ENCODE measurements at regions not wholly inside any gene's neighbourhood (a gene's known extent, or its start where the extent isn't known, plus 50 kb on each side); places are given as distances from the start of the nearest gene placed in this dataset.

DNA sequence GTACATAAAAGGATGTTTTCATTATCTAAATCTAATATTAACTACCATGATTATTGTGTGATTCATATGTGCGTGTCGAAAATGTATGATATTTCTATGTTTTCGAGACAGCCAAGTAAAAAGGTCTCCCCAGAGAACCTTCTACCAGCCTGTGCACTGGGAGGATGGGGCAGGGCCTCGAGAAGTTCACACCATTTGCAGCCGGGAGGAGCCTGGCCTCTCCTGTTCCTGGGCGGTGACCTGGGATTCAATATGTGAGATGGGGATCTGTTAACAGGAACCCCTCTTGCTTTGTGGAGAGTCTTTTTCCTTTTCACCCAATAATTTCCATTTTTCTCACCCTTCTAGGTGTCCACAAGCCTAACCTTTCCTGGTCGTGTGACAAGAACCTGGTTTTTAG is 189.3 kb downstream of the IPO8 start:
- no peak for DNase-seq

DNA sequence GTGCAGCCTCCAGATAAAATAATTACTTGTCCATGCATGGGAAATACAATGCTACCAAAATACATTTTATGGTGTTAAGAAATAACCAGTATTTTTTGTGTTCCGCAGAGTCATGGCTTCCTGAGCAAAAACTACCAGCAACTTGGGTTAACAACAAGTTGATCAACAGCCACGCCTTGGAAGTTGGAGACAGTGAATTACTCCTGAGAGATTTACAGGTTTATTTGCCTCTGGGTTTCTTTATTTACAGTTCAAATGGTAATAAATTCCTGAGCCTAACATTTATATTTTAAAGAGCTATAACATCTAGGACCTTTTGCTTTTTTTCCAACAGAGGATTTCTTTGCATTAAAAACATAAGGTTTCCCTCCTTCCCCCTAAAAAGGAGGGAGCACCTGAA is 194.0 kb downstream of the IPO8 start:
- no peak for DNase-seq

DNA sequence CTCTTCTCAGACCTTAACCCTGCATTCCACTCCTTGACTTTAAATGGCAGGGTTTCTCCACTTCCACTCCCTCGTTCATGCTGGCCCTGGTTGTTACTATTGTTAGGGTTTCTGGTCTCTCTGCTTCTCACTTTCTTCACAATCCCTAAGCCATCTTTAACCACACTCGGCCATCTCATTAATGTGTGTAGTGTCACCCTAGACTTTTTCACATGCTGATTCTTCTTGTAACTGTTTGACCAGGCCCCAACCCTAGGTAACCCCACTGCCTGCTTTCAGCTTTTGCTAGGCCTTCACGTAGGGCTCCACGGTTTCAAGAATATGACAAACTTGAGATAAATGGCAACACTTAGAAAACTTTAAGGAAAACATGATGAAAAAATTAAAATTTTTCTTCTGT is 195.1 kb downstream of the IPO8 start:
- no peak for DNase-seq

DNA sequence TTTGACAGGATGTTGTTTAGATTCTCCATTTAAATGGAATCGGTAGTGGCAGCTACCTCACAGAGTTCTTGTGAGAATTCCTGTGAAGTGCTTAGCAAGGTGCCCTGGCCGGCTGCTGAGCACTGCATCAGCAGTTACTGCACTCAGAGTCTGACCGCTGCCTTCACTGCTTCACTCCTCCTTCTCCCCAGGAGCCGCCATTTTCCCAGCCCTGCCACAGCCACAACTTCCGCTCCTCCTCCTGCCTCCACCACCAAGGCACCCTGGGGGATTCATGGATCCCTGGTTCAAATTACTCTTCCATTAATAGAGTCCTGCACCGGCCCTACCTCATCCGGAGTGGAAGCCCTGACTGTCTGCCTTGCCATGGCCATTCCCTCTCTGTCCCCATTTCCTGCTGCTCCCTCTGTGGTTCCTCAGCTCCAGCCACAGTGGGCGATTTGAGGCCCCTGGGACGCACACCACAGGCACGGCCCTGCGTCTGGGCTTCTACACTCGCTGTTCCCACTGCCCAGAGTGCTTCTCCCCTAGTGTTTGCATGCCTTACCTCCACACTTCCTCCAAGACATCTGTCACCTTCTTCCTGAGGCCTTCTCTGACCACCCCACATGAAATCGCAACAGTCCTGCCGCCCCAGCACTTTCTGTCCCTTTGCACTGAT is 210.3 kb downstream of the IPO8 start:
- no peak for DNase-seq

DNA sequence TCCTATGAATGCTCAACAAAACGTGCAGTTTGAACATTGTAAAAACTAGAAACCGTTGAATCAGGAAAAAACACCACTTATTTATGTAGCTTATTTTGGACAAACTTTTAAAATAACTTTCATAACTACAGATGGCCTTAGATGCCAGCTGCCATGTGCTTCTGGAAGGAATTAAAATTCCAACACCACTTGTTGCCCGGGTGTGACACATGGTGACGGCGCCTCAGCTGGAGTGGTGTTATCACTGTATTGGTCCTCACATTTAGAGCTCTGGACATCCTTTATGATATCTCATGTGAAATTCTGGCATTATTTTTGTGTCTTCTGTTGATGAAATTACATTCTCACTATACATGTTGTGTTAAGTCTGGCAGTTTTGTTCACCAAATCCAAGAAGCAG is 211.0 kb downstream of the IPO8 start:
- DNase-seq: no peak

DNA sequence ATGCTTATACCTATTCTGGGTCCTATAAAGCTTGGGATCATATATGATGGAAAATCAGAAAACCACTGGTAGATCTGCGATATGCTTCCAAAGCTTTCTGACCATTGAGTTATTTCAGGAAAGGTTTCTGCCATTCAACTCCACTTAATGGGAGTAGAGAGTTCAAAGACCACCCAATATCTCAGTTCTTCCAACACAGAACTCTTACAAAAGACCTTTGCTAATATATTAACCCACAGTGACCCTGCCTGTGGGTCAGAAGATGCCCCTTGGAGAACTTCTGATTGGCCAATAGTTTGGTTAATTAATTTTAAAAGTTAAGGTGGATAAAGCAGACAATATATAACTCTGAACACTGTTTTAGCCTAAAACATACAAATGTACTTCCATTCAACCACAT is 213.0 kb downstream of the IPO8 start:
- DNase-seq: no peak

DNA sequence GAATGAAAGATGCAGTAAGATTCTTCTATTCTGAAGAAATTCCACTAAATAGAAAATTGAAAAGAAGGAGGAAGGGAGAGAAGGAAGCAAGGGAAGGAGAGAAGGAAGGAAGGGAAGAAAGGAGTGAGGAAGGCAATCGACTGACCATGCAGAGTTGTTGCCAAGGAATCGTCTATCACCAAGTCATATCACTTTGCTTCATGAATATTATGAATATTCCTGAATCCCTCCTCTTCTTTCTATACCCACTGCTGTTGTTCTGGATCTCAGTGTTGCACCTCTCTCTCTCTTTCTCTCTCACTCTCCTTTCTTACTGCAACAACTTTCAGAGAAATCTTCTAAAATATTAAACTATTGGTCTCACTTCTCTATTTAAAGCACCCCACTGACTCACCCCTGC is 222.4 kb downstream of the IPO8 start:
- DNase-seq: no peak

DNA sequence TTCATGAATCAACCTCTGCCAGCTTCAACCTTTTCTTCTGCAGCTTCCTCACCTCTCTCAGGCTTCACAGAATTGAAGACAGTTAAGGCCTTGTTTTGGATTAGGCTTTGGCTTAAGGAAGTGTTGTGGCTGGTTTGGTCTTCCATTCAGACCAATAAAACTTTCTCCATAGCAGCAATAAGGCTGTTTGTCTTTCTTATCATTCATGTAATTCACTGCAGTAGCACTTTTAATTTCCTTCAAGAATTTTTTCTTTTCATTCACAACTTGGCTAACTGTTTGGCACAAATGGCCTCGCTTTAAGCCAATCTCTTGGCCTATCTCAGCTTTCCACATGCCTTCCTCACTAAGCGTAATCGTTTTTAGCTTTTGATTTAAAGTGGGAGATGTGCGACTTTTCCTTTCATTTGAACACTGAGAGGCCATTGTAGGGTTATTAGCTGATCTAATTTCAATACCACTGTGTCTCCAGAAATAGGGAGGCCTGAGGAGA is 229.5 kb downstream of the IPO8 start:
- no peak for DNase-seq

DNA sequence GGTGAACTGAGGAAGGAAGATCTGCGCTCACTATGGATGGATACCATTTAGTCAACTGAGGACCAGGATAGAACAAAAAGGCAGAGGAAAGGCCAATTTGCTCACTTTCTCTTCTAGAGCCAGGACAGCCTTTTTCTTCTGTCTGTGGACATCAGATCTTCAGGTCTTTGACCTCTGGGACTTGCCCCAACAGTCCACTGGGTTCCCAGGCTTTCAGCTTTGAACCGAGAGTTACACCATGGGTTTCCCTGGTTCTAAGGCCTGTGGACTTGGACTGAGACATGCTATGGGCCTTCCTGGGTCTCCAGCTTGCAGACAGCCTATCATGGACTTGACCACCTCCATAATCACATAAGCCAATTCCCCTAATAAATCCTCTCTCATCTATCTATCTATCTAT is 232.0 kb downstream of the IPO8 start:
- no peak for DNase-seq

DNA sequence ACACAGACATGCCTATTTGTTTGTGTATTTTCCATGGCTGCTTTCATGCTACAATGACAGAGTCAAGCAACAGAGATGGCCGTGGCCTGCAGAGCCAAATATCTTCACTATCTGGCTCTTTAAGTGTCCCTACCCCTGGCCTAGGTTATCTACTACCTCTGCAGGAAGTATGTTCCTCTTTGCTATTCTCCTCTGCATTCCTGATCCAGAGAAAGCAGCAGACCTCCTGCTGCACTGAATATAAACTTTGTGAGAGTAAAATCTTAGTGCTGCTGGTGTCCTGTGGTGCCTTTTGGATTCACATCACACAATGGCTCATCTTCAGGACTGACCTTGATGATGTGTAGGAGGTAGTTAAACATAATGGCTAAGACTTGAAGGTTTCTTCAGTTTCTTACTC is 233.4 kb downstream of the IPO8 start:
- no peak for DNase-seq

DNA sequence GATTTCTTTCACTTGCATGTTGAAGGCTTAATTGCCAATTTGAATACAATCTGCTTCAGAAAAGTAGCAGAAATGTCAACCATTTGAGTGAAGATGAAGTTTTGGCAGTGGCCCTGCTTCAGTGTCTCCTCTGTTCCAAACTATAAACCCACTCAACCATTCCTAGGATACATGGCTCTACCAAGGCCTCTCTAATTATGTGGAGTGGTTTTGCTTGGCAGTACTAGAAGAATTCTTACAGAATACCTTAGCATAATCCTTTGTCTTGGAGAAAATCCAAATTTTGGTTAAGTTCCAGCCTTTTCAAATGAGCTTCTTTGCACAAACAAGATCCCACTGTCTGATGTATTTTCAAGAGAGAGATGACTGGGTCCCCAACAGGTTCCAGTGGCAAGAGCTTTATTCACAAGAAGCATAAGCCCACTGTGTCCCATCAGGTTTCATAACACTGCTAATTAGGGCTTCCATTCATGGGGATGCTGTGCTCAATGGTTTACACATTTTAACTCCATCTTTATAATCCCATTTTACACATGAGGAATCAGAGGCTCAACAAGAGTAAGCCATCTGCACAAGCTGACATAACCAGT is 234.5 kb downstream of the IPO8 start:
- DNase-seq: no peak

DNA sequence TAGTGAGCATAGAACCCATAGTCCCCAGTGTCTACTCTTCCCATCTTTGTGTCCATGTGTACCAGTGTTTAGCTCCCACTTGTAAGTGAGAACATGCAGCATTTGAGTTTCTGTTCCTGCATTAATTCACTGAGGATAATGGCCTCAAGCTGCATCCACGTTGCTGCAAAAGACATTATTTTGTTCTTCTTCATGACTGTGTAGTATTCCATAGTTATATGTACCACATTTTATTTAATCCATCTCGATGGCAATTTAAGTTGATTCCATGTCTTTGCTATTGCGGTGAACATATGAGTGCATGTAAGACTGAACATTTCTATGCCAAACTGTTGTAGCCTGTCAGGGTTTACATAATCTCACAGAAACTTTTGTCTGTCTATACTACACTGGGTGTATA is 237.2 kb downstream of the IPO8 start:
- no peak for DNase-seq

DNA sequence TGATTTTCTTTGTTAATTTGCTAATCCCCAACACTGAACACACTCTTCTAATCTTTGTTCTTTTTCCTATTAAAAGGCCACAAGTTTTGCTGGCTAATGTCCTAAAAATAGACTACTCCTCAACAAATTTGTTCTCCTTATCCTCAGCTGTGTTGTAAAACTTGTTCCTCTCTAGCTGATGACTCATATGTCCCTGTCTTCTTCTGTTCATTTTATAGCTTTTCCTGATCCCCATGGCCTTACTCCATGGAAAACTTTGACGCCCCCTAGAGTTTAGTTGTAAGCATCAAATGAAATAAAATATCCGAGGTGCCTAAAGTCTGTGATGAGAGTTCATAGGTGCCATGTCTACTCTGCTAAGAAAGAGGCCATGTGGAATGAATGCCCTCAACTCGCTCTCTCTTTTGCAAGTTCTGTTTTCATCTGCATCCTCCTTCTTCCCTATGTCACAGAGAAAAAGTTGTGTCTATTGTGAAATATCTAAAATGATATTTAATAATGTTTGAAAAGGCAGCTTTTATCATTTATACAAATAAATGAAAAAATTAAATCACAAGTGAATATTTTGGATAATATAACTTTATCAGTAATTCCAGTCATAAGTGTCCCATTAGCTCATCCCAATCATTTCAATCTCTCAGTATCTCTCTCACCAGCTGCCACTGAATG is 237.9 kb downstream of the IPO8 start:
- DNase-seq: no peak

DNA sequence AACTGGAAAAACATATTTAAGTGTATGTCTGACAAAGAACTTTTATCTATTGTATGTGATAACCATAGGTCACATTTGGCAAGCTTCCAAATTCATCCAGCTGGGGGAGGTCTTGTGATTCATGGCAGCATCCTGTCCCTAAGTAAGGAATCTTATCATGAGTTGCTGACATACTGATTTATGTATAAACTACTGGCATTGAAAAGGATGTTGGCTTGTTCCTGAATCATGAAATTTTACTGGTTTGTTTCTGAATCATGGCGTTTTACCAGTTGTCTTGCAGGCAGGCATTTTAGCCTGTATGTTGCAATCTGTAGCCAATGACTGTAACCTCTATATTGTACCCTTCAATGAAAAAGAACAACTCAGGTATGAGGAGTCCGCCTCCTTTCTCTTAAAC is 244.8 kb downstream of the IPO8 start:
- no peak for DNase-seq

DNA sequence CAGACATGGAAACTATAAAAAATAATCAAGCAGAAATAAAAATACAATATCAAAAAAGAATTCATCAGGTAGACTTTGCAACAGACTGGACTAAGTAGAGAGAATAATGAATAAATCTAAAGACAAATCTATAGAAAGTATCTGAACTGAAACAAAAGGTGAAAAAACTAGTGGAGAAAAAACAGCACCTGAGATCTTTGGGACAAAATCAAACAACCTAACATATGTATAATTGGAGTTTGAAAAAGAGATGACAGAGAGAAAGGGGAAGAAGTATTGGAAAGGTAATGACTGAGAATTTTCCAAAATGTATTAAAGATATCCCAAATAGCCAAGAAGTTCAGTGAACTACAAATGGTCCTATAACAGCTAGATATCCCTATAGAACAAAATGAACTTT is 245.4 kb downstream of the IPO8 start:
- no peak for DNase-seq

DNA sequence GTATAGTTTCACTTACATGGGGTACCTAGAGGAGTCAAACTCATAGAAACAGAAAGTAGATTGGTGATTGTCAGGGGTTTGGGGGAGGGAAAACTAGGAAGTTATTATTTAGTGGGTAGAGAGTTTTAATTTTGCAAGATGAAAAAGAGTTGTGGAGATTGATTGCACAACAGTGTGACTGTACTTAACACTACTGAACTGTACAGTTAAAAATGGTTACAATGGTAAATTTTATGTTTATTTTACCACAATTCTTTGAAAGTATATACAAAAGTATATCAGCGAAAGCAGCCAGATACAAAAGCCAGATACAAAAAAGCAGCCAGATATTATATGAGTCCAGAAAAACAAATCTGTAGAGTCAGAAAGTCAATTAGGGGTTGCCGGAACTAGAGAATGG is 247.6 kb downstream of the IPO8 start:
- no peak for DNase-seq

DNA sequence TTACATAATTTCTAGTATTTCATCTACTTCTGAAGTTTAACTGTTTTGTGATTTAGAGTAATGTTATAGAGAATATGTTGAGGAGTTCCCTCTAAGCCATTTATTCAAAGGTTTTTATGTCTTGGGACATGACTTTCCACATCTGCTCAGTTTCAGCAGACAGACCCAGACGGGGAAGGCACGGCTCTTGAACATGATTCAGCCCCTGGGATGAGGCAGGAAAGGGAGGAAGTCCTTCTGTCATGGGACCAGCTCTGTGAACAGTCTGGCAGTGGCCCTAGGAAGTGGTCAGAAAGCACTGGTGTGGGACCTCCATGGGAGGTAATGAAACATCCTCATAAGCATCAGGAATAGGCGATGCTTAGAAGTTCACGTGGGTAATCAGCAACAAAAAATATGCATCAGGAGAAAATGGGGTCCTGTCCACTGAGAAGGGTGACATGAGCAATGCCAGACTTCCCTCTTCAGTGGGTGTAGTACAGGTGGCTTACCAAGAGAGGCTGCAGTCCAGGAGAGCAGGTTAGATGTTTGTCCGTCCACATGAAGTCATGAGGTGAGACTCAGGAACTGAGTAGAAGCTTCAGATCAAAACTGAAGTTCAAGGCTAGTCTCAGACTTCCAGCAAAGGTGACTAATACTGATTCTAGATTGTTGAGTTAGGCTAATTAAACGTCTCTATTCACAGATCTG is 248.5 kb downstream of the IPO8 start:
- no peak for DNase-seq

DNA sequence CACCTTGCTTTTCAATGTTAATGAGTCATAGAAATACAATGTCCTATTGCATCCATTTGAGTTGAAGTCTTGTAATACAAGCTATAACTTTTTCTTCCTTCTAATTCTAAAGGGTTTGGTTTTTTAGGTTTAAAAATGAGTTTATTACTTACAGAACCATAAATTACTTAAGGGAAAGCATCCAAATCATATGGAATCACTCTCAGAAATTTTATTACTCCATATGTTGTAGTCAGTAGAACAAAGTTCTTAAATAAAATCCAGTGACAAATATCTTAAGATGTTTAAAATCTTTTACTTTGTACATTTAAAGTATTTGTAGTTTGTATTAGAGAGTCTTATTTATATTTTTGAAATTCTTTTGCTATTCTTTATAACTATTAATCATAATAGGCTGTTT is 253.2 kb downstream of the IPO8 start:
- DNase-seq: no peak

DNA sequence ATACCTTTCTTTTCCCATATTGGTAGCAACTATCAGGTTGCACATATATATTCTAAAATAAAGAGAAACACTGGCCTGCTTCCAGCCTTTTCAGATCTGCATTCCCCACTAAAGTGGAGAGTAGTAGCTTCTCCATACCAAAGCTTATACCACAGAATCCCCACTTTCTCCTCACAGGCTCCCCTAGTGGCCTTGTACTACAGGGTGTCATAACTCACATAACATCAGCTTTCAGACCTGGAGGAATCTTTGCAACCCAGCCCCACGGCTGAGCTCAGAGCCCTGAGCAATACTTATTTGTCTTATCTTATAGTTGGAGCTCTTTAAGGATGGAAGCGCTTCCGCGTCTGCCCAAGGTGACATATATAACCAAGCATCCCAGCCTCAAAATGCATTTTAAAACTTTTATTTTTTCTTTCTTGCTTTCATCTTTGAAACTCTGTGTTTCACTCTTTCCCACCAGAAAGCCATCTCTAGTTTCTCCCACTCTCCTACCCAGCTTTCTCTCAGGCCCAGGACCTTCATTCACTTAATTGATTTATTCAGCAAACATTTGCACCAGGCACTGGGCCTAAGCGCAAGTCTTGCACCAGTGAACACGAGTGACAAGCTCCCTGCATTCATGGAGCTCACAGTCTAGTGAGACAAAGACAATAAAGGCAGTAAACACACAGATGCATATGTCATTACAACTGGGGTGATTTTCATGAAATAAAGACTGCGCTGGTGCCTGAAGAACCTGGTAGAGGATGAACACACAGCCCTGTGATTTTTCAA is 254.7 kb downstream of the IPO8 start:
- DNase-seq: no peak

DNA sequence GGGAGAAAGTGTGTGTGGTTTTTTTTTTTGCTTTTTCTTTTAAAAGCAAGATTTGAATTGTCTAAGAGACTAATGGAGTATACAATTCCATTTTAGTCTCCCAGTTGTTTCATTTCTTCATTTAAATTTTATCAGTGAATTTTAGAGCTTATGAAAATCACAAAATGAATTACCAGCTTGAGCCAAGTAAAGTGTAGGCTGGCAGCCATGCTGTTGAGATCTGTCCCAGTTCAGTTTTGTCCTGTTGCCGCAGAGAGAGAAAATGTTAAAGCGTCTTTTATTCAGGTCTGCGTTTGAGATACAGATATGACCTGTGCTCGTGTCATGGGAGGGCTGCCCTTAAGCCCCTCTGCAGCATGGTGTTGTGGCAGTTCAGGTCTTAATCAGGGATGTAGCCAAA is 256.5 kb downstream of the IPO8 start:
- DNase-seq: no peak

DNA sequence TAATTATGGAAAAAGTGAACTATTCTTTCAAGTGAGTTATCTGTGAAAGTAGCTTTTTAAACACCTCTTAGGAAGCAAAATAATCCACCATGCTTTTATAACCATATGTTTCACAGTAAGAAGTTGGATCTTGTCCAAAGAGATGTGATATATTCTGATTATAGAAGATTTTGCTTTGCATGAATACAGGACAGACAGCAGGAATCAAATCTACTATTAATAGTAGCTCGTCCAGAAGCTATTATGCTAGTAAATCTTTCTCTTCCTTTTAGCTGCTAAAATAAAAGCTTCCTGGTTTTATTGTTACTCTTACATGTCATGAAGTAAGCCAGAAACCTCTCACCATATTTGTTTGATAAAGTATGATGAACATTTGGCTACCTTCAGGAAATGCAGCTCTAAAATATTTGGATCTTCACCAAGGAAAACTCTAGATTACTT is 257.0 kb downstream of the IPO8 start:
- DNase-seq: no peak

DNA sequence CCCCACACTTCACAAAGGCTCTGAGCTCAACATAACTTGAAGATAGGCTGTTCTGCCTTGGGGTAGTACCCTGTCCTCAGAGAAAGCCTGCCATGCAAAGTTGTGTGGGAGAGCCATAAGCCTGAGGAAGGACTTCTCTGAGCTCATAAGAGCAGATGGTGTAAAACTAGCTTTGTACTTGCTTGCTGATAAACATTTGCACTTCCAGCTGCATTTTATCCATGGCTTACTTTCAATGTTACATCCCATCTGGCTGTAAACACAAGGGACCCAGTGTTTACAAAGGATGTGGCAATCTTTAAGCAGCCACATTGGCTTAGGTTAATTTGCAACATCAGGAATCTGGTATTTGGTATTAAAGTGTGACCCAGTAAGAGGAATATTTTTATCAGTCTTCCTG is 258.1 kb downstream of the IPO8 start:
- DNase-seq: no peak

DNA sequence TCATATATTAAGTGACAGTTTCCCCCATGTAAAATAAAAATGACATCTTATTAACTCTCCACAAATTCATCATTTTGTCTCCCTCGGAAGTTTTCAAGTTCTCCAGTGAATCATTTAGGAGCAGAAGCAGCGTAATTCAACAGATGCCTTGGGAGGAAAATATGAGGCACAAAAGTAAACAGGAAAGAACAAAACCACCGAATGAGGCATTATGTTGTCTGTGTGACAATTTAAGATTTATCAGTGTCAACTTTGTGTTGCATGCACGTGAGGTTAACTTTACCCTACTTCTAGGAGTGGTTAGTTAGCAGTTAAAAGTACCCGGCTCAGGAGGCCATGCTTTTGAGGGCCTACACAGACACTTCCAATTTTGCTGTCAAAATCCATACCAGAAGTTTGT is 258.6 kb downstream of the IPO8 start:
- no peak for DNase-seq
